ENCODE measurements at regions not wholly inside any gene's neighbourhood (a gene's known extent, or its start where the extent isn't known, plus 50 kb on each side); places are given as distances from the start of the nearest gene placed in this dataset.

GRCh38 chr2:60317034-60317386 lies 236.4 kb downstream of the BCL11A start:
- CTCF ChIA-PET (ENCODE audit: partially characterized antibody), result interaction anchor here (1.1 kb wide), 1 partner anchor 22 kb away, joined by 3 read pairs; no protein-coding TSS in a partner anchor
- POLR2A ChIA-PET (ENCODE audit: partially characterized antibody), result no interaction called here
- Histone ChIP-seq H4K5ac (ENCODE audit: insufficient read length, low read depth, low read length) (no peak overlapping the region), H3K79me1 (ENCODE audit: low read depth, low read length) (no peaks in the 10 kb centered on the region), H3K27me3 (replicated peaks in 1 of 4; ENCODE audit: control insufficient read depth in 3 of 4, extremely low read depth in 1 of 4, insufficient read depth in 3 of 4, low read length in 3 of 4) (no peaks in the 10 kb centered on the region), H3K9me3 (ENCODE audit: insufficient read depth in 2 of 2, low read depth in 1 of 2, low read length in 1 of 2) (no peaks in the 10 kb centered on the region), H3K79me2 (ENCODE audit: control insufficient read depth in 1 of 2, insufficient read depth in 2 of 2, low read length in 2 of 2) (no peaks in the 10 kb centered on the region), H3K9ac (replicated peaks in 1 of 4; ENCODE audit: extremely low read depth in 1 of 4, low read depth in 3 of 4, low read length in 3 of 4) (no peak overlapping the region), H2BK20ac (ENCODE audit: low read length) (no peak overlapping the region), H2BK5ac (ENCODE audit: low read depth, low read length) (no peak overlapping the region), H3K4ac (replicated peaks; ENCODE audit: insufficient read length, low read depth, low read length) (no peak overlapping the region), H2AK5ac (ENCODE audit: low read depth, low read length) (no peak overlapping the region), H3K4me3 (ENCODE audit: extremely low read depth in 1 of 4, insufficient read depth in 2 of 4, low read depth in 3 of 4, low read length in 4 of 4) (no peak overlapping the region), H3K27ac (ENCODE audit: low read depth, low read length) (no peak overlapping the region), H2AFZ (ENCODE audit: low read length) (no peak overlapping the region), H3K14ac (ENCODE audit: insufficient read length) (no peak overlapping the region), H2BK15ac (ENCODE audit: low read length) (no peak overlapping the region), H4K8ac (ENCODE audit: extremely low read depth, insufficient read depth, low read length) (no peak overlapping the region), H4K20me1 (replicated peaks in 1 of 2; ENCODE audit: control insufficient read depth in 1 of 2, insufficient read depth in 2 of 2, low read length in 2 of 2) (no peaks in the 10 kb centered on the region), H2BK120ac (replicated peaks; ENCODE audit: low read depth, low read length) (no peak overlapping the region), H3K23ac (ENCODE audit: insufficient read length) (no peak overlapping the region), H3K23me2 (ENCODE audit: low read depth, low read length) (no peaks in the 10 kb centered on the region; the same call in 1 of the 2 replicates), H3K56ac (replicated peaks; ENCODE audit: insufficient read length, low read depth, low read length) (no peak overlapping the region), H3K36me3 (ENCODE audit: control insufficient read depth in 2 of 4, insufficient read depth in 4 of 4, low read length in 3 of 4) (no peaks in the 10 kb centered on the region), H3K4me1 (replicated peaks in 1 of 4; ENCODE audit: control insufficient read depth in 3 of 4, insufficient read depth in 4 of 4, low read length in 3 of 4) (peaks cover 0 to 7% (median 4%) of the 10 kb centered on the region in 4 experiments; a peak in 4 of 7 replicates), H3K18ac (ENCODE audit: extremely low read depth, low read length) (no peak overlapping the region), H3K4me2 (ENCODE audit: insufficient read depth in 1 of 2, low read depth in 2 of 2, low read length in 2 of 2) (no peak overlapping the region), H4K91ac (replicated peaks; ENCODE audit: insufficient read length, low read length) (no peak overlapping the region), H2BK12ac (ENCODE audit: low read depth, low read length) (no peak overlapping the region)
- no peak for TF ChIP-seq BCL11A (IDR thresholded peaks at IDR 0.05; ENCODE audit: low read depth in 2 of 2, low read length in 2 of 2)
- TF ChIP-seq SIX5 (IDR thresholded peaks at IDR 0.05; ENCODE audit: low read depth, low read length), result no peak
- no peak for TF ChIP-seq CBX8 (IDR thresholded peaks at IDR 0.05; ENCODE audit: borderline replicate concordance, low read depth, low read length)
- FAIRE-seq, result no peak
- 87% methylated on average over 2 of the region's 2 CpGs; no CpG with 5 or more reads in 1 of the 2 experiments for WGBS, 2 experiments (ENCODE audit: extremely low coverage in 1 of 2, insufficient coverage in 1 of 2, insufficient read length in 1 of 2, insufficient replicate concordance in 2 of 2, low coverage in 1 of 2, low lambda C conversion rate in 2 of 2, missing lambda C conversion rate in 1 of 2)
- DNase-seq (ENCODE audit: low read depth in 1 of 2, low spot score in 2 of 2), result no peak
